ENCODE measurements at regions not wholly inside any gene's neighbourhood (a gene's known extent, or its start where the extent isn't known, plus 50 kb on each side); places are given as distances from the start of the nearest gene placed in this dataset.
"Not testable (repeated sequence)": the region's sequence is repeated elsewhere in the genome, so short reads cannot be mapped to it uniquely, and the experiment has no call there.

GRCh38 chr7:159318682-159319351, 174.2 kb upstream of the VIPR2 start:
- DNase-seq (ENCODE audit: low read depth) = no peak
- TF ChIP-seq CTCF (IDR thresholded peaks at IDR 0.05; ENCODE audit: insufficient read depth, low read depth, low read length, missing control alignments) = no peak
- no peak overlapping the region for H3K4me3 ChIP-seq (ENCODE audit: low read length)

DNA sequence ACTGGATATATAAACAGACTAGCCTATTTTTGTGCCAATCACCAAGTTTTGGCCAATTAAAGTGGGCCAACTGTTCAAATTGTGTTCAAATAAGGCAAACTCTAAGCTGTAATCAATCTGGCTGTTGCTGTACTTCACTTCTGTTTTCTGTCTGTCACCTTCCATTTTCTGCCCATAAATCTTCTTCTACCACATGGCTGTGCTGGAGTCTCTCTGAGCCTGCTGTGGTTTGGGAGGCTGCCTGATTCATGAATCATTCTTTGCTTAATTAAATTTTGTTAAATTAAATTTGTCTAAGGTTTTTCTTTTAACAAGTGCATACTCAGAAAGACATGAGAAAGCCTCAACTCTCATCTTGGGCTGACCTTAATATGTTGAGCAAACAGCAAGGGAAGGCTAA, 172.6 kb upstream of the VIPR2 start:
- no peak for DNase-seq (ENCODE audit: low read depth)
- TF ChIP-seq CTCF (IDR thresholded peaks at IDR 0.05; ENCODE audit: insufficient read depth, low read depth, low read length, missing control alignments) = no peak
- no peak overlapping the region for H3K4me3 ChIP-seq (ENCODE audit: low read length)

- DNase-seq (ENCODE audit: low read depth) = no peak
- H3K4me3 ChIP-seq (ENCODE audit: low read length) = no peak overlapping the region
- no peak for TF ChIP-seq CTCF (IDR thresholded peaks at IDR 0.05; ENCODE audit: insufficient read depth, low read depth, low read length, missing control alignments)
These were observed 166.5 kb upstream of the VIPR2 start for GRCh38 chr7:159311172-159311494.

GRCh38 chr7:159310457-159311171, 165.9 kb upstream of the VIPR2 start:
- TF ChIP-seq CTCF (IDR thresholded peaks at IDR 0.05; ENCODE audit: insufficient read depth, low read depth, low read length, missing control alignments) = no peak
- peak; percentile 29 for DNase-seq (ENCODE audit: low read depth)
- H3K4me3 ChIP-seq (ENCODE audit: low read length) = no peak overlapping the region

GRCh38 chr7:159309214-159309613, 164.5 kb upstream of the VIPR2 start:
- not testable (repeated sequence) for H3K4me3 ChIP-seq (ENCODE audit: low read length); DNase-seq (ENCODE audit: low read depth)

DNA sequence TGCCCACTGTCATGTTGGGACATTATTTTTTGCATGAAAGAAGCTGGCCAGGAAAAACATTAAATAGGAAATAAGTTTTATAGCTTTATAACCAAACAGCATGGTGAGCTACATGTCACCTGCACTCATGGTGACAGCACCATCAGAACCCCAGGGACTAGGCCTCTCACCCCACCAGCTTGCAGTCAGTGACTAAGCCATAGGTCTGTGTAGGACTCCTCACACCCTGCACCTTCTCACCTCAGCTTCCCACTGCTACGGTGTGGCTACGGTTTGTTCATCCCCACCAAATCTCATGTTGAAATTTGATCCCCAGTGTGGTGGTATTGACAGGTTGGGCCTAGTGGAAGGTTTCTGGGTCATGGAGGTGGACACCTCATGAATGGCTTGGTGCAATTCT, 161.3 kb upstream of the VIPR2 start:
- H3K4me3 ChIP-seq (ENCODE audit: low read length) = no peak overlapping the region
- no peak for TF ChIP-seq CTCF (IDR thresholded peaks at IDR 0.05; ENCODE audit: insufficient read depth, low read depth, low read length, missing control alignments)
- no peak for DNase-seq (ENCODE audit: low read depth)

DNA sequence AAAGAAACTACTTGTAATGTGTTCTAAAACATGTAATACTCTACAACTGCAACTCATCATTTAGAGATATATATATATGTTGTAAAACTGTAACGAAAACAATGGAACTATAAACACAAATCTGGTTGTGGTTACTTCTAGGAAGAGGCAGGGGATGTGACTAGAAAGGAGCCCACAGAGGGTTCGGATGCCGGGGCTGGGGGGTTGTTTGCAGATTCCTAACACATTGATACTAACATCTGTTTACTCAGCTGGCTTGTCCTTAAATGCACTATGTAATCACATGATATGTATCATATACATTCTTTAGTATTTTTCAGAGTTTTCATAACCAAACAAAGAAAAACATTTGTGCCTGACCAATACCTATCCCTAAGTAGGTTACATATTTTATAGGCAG, 160.5 kb upstream of the VIPR2 start:
- H3K4me3 ChIP-seq (ENCODE audit: low read length); DNase-seq (ENCODE audit: low read depth): not testable (repeated sequence)

- not testable (repeated sequence) for H3K4me3 ChIP-seq (ENCODE audit: low read length); DNase-seq (ENCODE audit: low read depth)
These were observed 158.8 kb upstream of the VIPR2 start for GRCh38 chr7:159303510-159303909.
